Peyer's patch (tissue), 4 donors: ENCODE measurements at regions not wholly inside any gene's neighbourhood (a gene's known extent, or its start where the extent isn't known, plus 50 kb on each side); places are given as distances from the start of the nearest gene placed in this dataset.

Source experiments
- POLR2A ChIP-seq, 2 donors: fragments of 450-650 bp; IDR thresholded peaks; one replicate each; pipeline ENCODE4 v1.5.1; 2017; ENCODE audit warnings: antibody characterized with exemption in 2 of 2, mild to moderate bottlenecking in 2 of 2, moderate library complexity in 2 of 2
- TF ChIP-seq, protein P1 (sequence below), 6 experiments: fragments of 450-650 bp in 4 of 6; fragments of 200-600 bp in 2 of 6; sonication (generic) in 1 of 6; IDR thresholded peaks; one replicate each; pipeline ENCODE4 v1.5.1; 2017 to 2019; ENCODE audit warnings: antibody characterized with exemption in 6 of 6, mild to moderate bottlenecking in 3 of 6, moderate library complexity in 1 of 6

DNA sequence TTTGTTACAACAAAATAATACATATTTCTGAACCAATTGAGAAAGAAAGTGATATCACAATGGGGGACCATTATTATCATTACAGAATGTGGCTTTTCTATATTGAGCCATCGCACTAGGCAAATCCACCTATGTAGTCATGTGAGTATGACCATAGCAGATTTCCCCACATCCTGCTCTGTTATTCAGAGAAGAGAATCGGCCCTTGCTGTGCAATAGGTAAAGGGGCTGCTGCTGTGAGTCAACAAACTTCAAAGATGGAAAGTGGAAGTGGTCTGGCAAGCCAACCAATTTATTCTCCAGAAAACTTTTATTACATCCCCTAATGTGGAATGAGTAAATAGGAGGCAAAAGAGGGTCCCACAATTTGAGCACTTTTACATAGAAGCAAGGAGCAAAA, 573.4 kb downstream of the ETV1 start:
- TF ChIP-seq, protein P1, sequence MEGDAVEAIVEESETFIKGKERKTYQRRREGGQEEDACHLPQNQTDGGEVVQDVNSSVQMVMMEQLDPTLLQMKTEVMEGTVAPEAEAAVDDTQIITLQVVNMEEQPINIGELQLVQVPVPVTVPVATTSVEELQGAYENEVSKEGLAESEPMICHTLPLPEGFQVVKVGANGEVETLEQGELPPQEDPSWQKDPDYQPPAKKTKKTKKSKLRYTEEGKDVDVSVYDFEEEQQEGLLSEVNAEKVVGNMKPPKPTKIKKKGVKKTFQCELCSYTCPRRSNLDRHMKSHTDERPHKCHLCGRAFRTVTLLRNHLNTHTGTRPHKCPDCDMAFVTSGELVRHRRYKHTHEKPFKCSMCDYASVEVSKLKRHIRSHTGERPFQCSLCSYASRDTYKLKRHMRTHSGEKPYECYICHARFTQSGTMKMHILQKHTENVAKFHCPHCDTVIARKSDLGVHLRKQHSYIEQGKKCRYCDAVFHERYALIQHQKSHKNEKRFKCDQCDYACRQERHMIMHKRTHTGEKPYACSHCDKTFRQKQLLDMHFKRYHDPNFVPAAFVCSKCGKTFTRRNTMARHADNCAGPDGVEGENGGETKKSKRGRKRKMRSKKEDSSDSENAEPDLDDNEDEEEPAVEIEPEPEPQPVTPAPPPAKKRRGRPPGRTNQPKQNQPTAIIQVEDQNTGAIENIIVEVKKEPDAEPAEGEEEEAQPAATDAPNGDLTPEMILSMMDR (IDR thresholded peaks at IDR 0.05): no peak
- no peak for TF ChIP-seq POLR2A (IDR thresholded peaks at IDR 0.05)
